GM12872 (cell line): ENCODE measurements at regions not wholly inside any gene's neighbourhood (a gene's known extent, or its start where the extent isn't known, plus 50 kb on each side); places are given as distances from the start of the nearest gene placed in this dataset.

Experiments
- TF ChIP-seq, protein P1 (sequence below): IDR thresholded peaks from 3 replicates; pipeline ENCODE4 v1.5.1; 2011; ENCODE audit warnings: low read depth, mild to moderate bottlenecking, low read length, moderate library complexity; ENCODE audit not compliant: insufficient read depth

DNA sequence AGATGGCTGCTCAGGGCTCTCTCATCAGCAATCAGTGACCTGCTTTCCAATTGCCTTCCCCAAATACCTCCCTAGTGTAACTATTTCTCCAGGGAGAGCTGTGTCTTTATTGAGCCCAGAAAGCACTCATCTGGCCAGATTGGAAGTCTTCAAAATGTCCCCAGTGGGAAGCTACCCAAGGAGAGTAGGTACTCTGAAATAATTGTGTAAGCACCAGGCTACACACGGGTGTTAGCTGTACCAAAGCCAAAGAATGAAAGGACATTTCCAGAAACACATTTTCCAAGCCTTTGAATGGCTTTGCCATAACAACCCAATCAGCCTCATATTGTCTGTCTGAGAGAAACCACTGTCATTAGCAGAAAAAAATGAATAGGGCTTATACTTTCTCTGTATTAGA lies 318.8 kb downstream of the FAM170A start:
- TF ChIP-seq, protein P1, sequence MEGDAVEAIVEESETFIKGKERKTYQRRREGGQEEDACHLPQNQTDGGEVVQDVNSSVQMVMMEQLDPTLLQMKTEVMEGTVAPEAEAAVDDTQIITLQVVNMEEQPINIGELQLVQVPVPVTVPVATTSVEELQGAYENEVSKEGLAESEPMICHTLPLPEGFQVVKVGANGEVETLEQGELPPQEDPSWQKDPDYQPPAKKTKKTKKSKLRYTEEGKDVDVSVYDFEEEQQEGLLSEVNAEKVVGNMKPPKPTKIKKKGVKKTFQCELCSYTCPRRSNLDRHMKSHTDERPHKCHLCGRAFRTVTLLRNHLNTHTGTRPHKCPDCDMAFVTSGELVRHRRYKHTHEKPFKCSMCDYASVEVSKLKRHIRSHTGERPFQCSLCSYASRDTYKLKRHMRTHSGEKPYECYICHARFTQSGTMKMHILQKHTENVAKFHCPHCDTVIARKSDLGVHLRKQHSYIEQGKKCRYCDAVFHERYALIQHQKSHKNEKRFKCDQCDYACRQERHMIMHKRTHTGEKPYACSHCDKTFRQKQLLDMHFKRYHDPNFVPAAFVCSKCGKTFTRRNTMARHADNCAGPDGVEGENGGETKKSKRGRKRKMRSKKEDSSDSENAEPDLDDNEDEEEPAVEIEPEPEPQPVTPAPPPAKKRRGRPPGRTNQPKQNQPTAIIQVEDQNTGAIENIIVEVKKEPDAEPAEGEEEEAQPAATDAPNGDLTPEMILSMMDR, result no peak

DNA sequence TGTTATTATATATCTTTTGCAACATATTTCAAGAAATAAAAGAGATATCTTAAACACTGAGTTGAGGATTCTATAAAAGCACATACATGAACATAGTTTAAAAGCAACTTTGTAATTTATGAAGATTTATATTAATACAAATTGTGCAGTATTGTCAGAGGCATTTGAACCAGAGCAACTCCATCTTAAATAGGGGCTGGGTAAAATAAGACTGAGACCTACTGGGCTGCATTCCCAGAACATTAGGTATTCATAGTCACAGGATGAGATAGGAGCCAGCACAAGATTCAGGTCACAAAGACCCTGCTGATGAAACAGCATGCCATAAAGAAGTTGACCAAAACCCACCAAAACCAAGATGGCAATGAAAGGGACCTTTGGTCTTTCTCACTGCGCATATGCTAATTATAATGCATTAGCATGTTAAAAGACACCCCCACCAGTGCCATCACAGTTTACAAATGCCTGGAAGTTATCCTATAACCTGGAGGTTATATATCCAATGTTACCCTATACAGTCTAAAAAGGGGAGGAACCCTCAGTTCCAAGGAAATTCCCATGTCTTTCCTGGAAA lies 320.2 kb downstream of the FAM170A start:
- TF ChIP-seq, protein P1, result no peak

DNA sequence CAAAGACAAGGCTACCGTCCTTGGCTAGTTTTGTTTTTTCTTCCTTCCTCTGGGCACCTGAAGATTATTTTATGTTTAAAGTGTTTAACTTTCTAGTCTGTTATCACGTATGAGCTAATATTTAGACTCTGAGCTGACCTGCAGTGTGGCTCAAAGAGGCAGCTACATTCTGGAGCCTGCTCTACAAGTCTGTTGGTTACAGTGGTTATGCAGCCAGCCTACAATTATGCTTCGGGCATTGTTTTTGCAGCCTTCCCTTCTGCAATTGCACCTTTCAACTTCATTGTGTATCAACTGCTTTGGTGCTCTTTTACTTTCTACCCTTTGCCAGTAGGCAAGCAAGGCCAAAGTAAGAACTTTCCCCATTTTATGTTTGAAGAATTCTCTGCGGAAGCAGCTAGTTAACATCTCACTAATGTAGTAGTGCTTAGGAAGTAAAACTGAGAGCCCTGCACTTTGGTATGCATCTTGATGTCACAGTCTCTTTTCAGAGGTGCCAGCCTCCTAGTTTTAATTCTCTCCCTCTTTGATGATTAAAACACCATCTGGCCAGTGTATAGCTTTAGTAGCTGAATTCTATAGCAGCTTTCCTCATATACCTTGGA lies 322.1 kb downstream of the FAM170A start:
- TF ChIP-seq, protein P1, result no peak

DNA sequence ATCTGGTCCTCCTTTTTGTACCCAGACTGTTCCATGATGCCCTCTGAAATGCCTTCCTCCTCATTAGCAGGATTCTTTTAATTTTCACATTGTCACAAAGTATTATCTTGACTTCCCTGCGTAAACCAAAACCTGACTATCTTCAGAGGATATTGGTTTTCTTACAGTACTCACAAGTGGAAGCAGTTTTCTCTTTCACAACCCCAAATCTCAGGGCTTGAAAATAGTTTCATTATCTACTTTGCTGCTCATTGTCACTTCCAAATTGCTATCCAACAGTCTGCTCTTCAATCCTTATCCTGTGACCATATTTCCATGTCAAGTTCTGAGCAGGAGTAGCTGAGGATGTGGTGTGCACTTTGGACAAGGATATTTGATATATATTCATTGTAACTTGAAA lies 324.1 kb downstream of the FAM170A start:
- TF ChIP-seq, protein P1, result no peak

DNA sequence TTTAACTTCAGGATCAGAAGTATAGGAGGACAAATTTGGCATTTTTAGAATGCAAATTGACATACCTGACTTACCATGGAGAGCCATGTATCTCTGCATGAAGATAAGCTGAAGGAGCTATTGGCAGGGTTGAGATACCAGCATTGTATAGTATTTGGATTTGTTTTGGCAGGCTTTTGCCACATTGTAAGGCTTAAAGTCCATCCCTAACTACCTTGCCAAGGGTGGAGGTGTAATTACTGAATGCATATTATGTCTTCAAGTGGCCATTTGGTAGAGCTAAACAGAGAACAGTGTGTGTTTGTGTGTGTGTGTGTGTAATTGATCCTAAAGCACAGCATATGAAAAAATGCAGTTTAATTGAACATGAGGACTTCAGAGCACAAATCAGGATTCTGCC lies 324.7 kb downstream of the FAM170A start:
- TF ChIP-seq, protein P1, result no peak

DNA sequence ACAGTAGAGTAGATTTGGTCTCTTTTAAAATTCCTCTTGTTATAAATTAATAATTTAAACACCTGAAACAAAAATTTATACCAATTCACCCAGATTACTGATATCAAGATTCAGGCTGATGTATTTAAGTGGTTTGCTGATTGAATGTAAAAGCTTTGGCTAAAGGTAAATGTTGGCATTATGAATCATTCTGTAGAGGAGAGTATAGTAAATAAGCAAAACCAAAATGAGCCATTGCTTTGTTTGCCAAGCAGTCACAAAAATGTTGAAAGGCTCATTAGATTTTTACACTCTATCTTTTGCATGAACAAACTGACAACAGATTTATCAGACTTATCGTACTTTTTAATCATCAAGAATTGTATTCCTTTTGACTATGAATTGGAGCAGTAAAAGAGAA lies 332.6 kb downstream of the FAM170A start:
- TF ChIP-seq, protein P1, result no peak

DNA sequence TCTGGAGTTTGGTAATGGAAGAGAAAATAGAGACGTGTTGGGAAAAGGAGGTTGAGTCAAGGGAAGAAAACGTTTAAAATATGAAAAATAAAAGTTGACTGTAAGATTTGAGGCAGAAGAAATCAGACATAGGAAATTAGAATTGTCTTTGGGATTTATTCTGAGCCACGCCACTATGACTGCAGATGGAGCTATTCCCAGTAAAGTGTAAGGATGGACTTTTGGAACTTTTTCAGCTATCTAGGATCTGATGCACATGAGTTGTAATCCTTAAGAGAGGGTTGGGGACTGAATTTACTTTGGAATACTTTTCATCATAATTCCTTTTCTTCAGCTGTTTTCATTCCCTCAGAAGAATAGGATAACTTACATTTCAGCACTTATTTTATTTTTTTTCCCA lies 336.7 kb downstream of the FAM170A start:
- TF ChIP-seq, protein P1, result no peak
